Germinal center (tissue), 1 donor: ENCODE measurements at regions not wholly inside any gene's neighbourhood (a gene's known extent, or its start where the extent isn't known, plus 50 kb on each side); places are given as distances from the start of the nearest gene placed in this dataset.
"Not testable (repeated sequence)": the region's sequence is repeated elsewhere in the genome, so short reads cannot be mapped to it uniquely, and the experiment has no call there.

Experiments used
- DNase-seq: peaks from one replicate; pipeline ENCODE4 v3.0.0; 2012; ENCODE audit warnings: mixed read lengths, low spot score

DNA sequence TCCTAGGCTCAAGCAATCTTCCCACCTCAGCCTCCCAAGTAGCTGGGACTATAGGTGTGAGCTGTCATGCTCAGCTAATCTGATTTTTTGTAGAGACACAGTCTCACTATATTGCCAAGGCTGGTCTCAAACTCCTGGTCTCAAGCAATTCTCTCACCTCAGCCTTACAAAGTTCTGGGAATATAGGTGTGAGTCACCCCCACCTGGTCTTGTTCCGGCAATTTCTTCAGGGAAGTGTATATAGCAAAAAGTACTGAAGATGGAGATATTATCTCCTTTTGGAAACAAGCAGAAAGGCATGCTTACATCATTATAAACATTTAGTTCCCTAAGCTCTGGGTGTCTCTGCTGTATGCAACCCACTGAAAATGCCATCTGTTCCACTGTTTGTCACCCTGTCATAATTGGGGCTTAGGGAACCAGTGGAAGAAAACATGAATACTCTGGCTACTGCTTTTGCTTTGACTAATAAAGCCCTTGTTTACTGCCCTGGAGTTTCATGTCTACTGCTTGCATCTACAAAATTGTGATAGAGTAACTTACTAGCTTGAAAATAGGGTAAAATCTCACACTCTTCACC is 940.2 kb downstream of the GALC start:
- DNase-seq, result no peak

DNA sequence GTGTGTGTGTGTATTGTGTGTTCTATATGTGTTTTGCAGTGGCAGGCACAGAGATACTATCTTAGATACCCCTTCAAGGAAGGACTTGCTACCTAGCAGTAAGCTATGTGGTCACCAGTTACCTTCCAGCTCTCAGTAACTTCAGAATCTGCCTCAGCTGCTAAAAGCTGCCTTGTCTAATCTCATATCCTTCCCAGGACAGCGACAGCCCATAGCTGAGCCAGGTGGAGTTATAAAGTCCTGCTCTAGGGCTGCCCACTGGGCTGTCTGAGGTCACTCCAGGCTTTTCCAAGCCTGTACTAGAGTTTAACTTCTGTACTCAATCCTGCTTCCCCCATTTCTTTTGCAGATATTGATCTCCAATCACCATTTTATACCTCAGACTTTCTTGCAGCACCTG is 942.6 kb downstream of the GALC start:
- DNase-seq, result no peak

DNA sequence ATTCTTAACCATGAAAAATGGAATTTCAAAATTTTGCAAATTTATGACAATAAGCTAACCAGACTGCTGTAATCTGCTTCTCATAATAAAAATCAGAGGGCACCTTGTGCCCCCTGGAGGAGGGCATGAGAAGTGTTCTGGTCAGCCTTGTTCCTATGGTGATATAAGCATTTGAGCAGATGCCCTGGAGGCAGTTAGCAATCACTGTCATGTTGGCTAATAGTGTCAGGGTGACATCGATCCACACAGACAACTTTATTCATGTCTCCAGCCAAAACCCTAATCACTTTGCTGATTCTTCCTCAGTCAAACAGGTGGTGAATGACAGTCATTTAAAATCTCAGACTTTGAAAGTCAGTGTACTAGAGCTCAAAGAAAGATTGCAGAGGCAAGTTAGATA is 943.0 kb downstream of the GALC start:
- no peak for DNase-seq

DNA sequence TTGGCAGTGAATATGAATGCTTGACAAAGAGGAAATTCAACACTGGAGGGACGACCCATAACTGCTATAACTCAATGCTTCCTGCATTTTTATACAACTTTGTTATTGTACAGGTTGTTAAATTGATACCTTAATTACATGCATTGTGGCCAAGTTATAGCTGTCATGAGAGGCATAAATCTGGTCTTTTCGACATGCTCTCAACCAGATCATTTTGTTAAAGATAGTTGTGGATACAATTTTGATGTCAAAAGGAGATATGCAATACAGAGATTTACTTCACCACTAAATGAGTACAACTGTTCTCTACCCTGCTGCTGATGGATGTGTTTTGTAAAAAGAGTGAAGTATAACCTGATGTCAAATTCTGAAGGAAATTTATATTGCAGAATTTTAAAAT is 946.0 kb downstream of the GALC start:
- DNase-seq, result no peak

DNA sequence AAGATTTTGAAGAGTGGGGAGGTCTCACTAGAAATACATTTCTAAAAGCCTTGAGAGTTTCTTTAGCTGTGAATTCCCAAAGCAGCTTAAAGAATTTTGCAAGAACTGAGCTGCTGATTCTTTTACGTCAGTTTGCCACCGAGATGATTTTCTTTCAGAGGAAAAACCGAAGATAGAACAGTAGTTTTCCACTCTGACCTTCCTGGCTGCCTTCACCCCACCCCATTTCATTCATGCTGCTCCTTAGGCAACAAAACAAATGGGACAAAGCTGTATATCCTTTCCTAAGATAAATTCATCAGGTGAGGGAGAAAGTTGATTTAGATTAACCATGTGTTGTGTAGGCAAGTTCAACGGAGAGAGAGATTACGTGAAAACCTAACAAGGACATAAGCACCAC is 947.0 kb downstream of the GALC start:
- no peak for DNase-seq

DNA sequence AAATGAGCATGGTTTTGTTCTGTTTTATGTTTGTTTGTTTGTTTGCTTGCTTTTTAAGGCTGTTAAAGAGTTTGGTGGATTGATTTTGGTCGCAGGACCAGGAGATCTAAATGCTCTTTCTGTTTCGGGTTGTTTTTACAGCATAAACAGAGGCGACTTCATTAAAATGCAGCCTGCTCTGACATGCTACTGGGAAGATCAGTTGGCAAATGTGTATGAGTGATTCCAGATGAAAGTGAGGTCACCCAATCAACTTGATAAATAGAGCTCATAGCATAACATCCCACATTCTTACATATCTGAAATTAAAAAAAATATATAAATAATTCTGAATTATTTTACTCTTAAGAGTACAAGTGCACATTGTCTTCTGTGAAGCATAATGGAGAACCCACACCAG is 947.7 kb downstream of the GALC start:
- no peak for DNase-seq

DNA sequence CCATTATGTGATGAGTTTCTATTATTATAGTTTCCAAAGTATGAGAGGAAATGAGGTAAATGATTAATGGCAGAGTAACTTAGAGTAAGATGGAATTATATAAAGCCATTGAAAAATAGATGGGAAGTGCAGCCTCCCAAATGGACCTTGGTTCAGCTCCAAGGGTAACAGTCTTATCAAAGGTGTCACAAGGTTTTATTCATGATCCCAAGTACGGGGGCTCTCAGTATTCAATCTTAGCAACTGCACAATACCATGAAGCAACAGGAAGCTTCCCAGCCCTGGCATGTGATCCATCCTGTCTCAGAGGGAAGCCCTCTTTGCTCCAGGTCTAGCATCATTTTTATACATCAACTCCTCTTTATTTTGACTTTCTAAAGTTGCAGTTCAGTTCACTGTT is 948.2 kb downstream of the GALC start:
- DNase-seq, result no peak

DNA sequence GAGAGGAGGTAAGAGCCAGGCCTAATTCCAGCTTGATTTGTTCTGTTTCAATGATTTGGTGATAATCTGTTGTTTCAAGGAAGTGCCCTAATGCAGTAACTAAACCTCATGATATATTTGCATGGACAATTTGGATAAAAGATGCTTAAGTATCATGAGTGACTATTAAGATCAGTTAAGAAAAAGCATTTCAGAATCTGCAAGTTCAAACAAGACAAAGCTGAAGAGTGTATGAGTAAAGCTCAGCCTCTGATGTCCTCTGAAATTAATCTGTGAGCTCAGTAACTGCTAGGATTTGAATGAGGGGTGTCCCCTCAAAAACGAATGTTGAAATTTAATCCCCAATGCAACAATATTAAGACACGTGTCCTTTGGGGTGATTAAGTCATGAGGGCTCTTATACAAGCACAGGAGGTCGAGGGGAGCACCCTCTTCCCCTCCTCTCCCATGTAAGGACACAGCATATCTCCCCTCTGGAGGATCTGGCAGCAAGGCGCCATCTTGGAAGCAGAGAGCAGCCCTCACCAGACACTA is 949.2 kb downstream of the GALC start:
- DNase-seq, result no peak

DNA sequence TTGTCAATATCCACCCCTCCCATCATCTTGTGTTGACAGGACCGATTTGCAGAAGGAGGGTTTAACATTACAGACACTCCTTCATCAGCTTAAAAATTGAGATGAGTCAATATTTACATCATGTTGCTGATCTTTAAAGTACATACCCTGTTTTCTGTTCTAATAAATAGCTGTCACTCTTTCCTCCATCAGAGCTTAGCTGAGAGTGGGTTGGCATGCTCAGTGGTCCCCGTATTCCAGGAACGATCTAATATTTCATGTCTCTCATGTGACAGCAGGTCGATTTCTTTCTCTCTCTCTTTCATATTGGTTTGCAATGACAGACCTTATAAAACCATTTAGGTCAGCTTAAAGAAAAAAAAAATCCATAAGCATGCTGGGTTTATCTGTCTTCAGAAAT is 950.6 kb downstream of the GALC start:
- DNase-seq, result no peak

DNA sequence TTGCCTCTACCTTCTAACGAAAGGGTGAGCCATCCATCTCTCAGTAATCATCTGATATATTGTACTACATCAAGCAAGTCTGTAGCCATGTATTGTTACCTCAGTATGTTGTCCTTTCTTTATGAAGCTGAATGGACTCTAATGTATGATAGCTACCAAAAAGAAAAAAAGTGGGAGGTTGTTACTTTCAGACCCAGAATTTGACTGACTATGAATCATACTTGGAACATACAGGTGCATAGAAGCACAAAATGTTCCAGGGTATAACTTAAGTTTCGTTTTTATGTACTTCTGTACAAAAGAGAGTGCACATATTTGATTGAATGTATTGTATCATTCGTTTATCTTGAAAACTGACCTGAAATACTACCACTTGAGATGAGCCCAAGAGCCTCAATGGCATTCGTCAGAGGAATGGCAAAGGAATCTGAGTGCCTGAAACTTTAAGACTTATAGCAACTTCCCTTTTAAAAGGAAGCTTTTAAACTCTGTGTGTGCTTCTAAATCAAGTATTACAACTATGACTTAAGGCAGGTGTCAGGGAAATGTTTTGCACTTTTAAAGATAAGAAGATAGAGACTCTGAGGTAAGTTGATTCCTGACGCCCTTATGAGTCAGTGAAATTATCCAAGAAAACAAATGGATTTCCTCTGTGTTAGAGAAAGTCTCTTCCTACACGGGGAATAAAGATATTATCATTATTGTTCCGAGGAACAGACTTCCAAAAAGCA is 951.5 kb downstream of the GALC start:
- no peak for DNase-seq

DNA sequence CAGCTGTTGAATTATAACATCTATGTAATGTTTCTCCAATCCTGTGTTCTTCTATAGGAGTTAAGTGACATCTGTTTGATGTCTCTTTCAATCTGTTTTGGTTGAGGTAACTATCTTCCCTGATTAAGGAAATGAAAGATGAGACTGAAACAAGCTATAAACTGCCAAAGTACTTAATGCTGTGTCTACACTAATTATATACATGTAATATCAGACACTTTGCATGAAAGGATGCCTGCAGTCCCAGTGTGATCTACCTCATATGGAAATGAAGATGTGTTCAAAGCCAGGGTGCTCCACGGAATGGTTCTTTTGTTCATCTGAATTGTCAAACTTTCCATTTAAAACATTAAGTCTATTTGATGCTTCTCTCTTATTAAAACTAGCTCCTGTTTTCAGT is 958.3 kb downstream of the GALC start:
- no peak for DNase-seq

DNA sequence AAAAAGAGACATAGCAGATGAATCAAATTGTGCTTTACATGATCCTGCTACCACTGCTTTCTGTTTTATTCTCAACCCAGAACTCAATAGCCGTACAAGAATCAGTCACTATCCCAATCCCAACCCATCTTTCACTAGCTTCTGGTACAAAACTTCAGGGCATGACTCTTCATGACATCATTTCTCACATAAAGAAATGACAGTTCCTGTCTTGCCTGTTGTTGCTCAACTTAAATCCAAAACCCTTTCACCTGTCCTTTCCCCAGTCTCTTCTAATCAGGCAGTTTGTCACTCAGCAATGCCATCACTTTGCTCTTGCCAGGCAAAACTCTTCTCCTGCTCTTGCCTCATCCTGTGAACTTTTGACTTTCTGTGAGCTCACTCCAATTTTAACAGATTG is 962.8 kb downstream of the GALC start:
- no peak for DNase-seq

DNA sequence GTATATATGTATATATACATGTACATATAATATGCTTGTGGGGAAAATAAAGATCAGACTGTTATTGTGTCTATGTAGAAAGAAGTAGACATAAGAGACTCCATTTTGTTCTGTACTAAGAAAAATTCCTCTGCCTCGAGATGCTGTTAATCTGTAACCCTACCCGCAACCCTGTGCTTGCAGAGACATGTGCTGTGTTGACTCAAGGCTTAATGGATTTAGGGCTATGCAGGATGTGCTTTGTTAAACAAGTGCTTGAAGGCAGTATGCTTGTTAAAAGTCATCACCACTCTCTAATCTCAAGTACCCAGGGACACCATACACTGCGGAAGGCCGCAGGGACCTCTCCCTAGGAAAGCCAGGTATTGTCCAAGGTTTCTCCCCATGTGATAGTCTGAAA is 972.9 kb downstream of the GALC start:
- DNase-seq, result not testable (repeated sequence)

DNA sequence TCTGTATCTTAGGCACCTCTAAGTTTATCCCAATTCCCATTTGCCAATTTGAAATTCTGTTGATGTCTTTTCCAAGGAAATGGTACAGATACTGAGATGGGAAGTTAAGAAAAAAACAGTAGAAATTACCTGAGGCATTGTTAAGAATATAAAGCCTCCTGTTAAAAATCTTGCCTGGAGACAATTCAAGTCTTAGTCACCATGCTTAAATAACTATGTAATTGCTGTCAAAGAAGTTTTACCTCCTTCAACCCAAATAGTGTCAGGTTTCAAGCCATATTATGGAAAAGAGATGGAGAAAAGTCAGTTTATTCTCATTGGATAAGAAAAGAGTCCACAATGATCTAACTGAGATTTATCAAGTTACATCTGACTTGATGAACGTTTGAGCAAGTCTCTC is 974.7 kb downstream of the GALC start:
- no peak for DNase-seq

DNA sequence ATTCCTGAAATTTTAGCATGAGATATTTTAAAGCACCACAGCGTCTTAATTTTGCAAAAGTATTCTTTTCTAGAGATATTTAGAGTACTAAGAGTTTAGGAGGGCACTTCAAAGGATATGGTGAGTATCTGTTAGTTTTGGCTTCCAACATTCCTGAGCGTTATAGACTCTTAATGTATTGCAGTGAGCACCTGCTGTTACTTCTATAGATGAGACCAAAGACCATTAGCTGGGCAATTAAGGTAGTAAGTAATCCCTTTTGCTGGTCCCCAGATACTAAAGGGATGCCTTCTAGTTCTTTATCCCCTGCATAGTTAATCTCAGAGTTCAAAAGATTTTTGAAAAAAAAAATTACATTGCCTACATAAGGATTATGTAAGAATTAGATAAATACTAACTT is 975.6 kb downstream of the GALC start:
- DNase-seq, result no peak

DNA sequence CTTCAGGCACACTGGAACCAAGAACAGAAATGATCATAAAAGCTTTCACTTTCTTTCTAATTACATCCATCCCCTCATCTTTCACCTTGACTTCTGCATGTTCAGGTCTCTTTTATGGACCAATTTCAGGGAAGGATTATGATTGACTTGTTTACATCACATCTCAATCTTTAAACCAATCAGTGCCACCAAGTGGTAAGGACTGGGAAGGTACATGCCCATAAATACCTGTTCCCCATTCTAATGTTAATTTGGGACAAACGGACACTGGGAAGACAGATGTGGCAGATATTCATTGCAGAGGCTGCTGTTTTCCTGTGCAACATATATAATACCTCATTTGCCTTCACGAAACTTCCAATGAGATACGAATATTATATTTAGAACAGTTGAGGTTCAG is 978.1 kb downstream of the GALC start:
- DNase-seq, result no peak

DNA sequence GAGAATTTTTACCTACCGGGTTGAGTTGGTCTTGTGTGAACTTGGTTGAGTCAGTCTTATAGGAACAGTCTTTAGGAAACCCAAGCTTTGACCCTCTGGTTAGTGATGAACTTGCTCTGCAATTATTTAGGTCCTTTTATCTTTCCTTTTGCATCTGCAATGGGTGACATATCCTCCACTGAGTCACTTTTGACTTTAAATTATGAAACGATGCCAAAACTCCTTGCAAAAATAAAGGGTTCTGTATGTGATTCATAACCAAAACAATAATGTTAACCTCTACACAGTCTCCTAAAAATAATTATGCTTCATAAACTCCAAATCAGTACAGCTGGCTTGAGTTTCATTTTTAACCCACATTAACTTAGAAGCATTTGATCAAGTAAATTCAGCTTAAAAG is 979.4 kb downstream of the GALC start:
- DNase-seq, result no peak

DNA sequence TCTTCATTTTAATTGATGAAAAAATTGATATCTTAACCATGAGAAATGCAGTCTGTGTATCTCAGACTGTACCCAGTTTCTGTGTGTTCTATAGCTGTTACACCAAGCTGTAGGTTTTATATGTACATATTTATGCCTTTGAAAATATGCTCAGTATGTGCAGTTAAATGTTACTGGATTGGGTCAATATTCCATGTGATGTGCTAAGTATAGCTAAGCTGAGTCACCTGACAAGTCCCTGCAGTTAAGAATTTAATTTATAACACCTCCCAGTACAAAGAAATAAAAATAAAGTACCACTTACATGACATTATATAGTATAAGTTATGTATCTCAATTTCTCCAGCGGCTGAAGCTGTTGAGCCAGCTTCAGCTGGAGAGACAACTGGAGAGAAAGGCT is 984.0 kb downstream of the GALC start:
- no peak for DNase-seq

DNA sequence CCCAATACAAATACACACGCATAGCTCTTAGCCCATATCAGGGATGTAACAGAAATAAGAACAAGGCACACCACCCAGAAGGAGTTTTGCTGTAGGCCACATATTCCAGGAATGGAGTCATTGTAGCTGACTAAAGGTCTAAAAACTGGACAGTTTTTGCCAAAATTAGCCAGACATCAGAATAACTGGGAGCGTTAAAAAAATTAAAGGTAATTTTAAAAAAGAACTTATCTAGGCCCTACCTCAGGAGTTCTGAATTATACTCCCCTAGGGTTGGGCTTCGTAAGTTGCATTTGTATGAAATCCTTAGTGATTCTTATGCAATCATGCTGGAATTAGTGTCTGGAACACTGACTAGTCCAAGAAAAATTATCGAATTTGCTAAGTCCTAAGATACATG is 987.7 kb downstream of the GALC start:
- DNase-seq, result no peak

DNA sequence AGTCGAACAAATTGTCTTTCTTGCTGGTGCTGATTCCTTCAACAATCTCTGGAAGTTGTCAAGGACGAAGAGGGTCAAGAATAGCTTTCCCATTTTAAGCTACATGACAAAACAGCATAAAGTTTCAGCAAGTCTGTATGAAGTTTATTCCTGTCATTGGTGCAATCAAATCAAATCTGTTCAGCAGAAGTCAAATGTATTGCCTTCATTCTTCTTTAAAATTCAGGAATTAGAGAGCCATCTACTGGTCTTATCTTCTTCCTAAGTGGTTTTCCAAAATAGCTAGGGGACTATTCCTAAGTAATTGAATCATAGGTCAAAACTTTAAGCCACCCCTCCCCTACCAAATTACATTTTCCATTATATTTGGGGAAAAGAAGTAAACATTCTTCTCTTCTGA is 990.2 kb downstream of the GALC start:
- no peak for DNase-seq

DNA sequence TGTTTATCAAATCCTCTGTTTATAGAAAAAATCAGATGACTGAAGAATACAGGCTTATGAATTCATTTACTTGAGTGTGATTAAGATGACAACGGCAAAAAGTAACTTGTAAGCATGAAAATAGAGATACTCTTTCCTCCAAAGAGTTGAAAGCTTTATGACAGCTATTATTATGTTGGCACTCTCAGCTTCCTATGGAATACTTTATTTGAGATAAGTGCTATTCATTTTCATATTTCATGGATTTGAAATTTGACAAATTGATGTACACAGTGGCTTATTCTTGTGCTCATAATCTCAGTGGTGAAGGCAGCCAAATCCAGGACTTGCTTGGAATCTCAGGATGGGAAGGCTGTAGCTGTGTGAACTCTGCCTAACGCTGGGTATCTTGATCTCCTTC is 991.6 kb downstream of the GALC start:
- DNase-seq, result no peak

DNA sequence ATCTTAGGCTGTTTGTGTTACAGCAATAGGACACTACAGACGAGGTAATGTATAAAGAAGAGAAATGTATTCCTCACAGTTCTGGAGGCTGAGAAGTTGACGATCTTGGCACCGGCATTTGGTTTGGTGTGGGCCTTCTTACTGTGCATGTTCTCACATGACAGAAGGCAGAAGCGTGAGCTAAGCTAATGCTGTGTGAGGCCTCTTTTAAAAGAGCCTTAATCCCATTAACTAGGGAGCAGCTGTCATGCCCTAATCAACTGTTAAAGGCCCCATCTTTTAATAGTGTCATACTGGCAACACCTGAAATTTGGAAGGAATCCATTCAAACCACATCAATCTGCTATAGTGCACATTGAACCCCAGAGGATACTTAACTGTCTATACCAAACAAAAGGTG is 992.9 kb downstream of the GALC start:
- DNase-seq, result no peak

DNA sequence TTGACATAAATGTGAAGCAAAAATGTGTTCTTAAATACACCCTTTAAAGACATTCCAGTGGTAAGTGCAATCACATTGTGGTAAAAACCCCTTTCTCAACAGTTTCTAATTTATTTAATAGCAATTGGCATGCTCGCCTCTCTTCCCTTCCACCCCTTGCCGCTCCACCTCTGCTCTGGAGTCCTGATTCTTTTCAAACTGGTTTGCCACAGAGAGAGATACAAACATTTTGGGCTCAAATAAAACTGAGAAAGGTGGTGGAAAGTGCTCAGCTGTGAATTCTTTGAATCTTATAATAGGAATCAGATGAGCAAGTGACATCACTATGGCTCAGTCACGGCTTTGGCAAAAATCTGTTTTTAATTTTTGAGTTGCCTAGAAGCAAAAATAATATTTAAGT is 993.9 kb downstream of the GALC start:
- no peak for DNase-seq

DNA sequence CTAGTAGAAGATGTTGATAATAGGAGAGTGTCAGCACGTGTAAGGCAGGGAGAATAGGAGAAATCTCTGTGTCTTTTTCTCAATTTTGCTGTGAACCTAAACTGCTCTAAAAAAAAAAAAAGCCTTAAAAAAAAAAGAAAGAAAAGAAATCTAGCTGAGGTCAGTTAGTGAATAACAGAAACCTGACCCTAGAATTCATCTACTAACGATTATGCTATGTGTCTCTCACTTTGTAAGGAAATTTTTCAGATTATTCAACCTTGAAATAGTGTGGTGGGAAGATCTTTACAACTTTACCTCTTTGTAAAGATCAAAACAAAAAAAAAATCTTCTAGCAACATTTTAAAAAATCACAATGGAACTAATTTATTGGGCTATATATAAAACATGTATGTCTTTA is 995.7 kb downstream of the GALC start:
- DNase-seq, result no peak
